GM21825 (cell line): ENCODE measurements at regions not wholly inside any gene's neighbourhood (a gene's known extent, or its start where the extent isn't known, plus 50 kb on each side); places are given as distances from the start of the nearest gene placed in this dataset.

ENCODE experiments used
- ATAC-seq: cut with Tn5 transposase; IDR thresholded peaks from one replicate; pipeline ENCODE4 v1.9.1; 2021; ENCODE audit warnings: mild to moderate bottlenecking, moderate library complexity; ENCODE audit not compliant: unreplicated experiment

GRCh38 chr7:16975712-16976111, 93.9 kb upstream of the AGR3 start:
- peak; percentile 58 for ATAC-seq

- no peak for ATAC-seq
Measured at GRCh38 chr7:16978358-16979244, 96.8 kb upstream of the AGR3 start.

DNA sequence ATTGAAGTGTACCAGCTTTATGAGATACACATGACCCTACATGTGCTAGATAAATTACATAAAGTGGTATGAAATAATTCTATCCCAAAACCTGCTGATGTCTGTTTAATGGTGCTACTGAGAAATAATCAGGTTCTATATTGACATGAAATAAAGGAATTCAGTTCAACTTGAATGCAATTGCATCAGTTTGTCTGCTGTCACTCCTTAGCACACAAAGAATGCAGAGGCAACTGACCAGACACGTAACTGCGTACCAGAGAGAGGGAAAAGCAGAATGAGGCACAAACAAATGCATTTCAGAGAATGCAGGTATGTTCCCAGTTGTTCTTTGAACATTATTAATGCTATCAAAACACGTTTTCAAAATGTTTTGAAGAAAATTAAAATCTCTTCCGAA, 98.8 kb upstream of the AGR3 start:
- ATAC-seq: no peak

DNA sequence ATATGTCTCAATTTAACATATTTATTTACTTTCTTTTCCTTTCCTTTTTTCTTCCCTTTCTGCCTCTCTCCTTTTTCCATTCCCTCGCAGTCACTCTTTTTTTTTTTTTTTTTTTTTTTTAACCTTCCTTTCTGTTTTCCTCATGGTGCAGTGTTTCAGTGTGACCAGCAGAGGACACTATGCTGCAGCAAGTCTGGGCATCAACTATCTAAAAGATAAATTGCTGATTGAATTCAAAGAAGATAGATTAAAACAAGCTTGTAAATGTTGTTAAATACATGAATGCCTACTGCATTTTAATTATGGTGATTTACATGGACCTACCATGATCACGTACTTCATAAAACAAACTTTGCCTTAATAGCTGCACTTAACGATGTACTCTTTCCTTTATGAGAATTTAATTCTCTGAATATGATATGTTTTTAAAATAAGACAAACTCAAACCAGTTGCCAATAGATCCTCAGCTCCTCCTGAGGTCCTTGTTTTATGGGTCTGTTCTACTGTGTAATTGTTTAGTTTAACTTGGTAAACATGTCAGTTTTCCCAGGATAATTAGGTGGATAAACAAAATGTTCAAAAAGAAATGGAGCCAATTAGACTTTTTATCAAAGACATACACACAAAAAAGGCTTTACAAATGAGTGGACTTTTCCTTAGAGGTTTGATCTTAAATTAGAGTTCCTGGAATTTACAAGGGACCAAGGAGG, 101.0 kb upstream of the AGR3 start:
- ATAC-seq: no peak

DNA sequence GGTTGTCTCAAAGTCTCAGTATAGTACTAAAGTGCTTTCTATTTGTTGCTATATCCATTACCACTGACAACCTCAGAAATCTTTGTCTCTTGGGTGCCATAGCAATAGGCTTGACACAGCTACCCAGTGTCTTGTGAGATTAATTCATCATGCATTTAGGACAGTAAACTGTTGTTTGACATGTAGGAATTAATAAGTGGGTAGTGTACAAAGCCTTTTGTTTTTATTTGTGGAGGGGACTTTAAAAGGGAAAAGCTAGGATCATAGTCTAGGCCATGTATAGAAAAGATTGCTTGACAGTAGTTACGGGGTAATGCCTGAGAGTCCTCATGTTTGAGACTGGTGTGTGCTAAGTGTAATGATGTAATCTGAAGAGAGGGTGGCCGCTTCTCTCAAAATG, 102.6 kb upstream of the AGR3 start:
- ATAC-seq: no peak

GRCh38 chr7:16985621-16986020, 103.8 kb upstream of the AGR3 start:
- ATAC-seq: no peak

GRCh38 chr7:16986755-16987154, 105.0 kb upstream of the AGR3 start:
- no peak for ATAC-seq

GRCh38 chr7:16989811-16990413, 108.1 kb upstream of the AGR3 start:
- no peak for ATAC-seq

GRCh38 chr7:16991551-16991950, 109.8 kb upstream of the AGR3 start:
- no peak for ATAC-seq

- ATAC-seq: no peak
Measured at GRCh38 chr7:16993543-16993942, 111.8 kb upstream of the AGR3 start.

DNA sequence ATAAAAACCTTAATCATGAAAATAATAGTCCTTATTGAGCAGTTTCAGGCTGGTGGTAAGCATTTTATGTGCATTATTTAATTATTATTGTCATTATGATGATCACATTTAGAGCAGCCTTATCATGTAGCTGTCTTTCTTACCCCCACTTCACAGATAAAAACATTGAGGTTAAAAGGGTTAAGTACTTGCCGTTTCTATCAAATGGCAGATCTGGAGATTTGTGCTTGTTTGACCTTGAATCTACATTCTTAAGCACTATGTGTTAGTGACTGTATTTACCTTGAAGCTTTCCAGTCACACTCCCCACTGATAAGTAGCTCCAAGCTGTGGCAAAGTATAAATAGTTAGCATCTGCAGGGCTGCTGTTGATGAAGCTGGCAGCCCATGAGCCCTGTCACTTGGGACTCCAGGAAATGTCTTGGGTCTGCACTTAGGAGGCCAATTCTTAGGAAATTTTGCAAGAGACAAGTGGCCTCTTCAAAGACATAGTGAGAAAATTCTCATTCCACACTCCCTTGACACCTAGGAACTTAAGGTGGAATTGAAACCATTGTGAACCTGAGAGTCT, 116.8 kb upstream of the AGR3 start:
- ATAC-seq: no peak

DNA sequence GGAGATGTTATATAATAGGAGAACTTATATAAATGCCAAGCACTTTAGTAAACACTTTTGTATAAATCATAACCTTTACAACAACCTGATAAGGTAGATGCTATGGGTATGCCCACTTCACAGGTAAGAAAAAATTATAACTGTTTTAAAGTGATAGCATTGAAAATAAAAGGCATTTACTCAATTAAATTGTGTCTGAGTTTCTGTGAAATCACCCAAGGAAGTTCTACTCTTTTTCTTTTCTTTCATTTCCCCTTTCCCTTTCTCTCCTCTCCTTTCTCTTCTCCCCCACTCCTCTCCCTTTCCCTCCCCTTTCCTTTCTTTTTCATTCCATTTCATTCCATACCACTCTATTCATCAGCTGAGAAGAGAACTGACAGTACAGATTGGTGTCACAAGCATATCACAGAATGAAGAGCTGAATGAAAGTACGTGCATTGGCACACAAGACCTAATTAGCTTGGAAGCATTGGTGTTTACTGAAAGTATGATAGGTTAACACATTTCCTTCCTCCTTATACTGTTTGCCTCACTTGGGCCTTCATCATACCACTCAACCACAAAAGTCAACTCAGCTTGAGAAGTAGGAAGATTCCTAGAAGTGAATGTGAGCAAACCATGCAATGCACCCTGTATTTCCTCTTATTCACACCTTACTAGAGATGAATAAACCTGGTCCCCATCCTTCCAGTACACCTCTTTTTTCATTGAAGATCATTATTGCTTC, 117.9 kb upstream of the AGR3 start:
- ATAC-seq: no peak

DNA sequence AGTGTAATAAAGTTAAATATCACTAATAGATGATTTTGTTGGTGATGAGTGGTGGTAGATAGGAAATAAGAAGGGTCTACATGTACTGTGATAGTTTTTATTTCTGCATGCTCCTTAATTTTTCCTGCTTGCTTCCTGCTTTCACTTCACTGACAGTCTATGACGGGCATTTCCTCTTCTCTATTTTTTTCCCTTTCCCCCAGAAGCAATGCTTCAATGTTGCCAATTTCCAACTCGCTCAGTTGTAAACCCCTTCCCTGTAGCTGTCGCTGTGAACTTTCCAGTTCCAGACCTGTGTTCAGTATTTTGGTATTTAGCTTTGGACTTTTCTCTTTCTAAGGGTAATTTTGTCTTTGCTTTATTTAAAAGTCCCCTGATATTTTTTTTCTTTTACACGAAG, 123.5 kb upstream of the AGR3 start:
- no peak for ATAC-seq

DNA sequence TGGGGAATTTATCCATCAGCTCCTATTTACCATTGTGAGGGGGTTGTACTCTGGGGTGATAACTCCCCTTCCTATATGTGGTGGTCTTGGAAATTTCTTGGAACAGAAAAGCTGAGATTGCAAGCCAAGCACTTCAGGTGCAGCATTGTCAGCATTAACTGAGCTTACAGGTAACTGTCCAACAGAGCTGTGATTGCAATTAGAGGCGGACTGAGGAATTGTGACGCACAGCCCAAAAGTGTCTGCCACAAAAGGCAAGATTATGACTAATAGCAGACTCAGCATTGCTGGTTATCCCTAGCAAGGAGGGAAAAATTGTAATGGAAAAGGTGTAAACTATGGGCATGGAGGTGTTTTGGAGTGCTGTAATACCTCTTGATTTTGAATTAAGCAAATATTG, 126.1 kb upstream of the AGR3 start:
- no peak for ATAC-seq

DNA sequence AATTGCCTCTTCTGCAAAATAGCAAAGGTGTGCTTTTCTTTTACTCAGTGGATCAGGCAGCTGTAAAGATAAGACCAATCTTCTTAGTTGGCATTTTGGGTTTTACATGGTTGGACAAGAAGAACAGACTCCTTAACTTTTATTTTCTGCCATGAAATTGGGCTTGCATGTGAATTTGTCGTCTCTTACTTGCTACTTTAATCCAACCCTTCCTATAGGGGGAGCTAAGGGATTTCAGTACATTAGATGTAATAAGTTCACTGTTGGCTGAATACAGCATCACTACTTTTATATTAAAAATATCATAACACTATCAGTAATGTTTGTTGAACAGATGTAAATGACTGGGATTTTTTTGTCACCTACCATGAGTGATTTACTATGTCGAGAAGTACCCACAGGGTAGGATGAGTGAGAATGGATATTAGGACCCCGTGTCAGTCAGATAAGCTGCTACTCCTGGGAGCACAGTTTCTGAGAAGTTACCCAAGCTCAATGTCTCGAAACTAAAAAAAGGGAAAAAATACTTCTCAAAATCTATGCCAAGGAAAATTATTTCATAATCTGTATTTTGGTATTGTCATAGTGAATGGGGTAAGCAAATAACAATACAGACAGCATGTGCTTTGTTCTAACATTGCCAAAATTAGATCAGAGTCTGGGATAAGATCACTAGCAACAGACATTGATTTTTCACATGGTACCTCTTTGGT, 127.4 kb upstream of the AGR3 start:
- ATAC-seq: no peak

DNA sequence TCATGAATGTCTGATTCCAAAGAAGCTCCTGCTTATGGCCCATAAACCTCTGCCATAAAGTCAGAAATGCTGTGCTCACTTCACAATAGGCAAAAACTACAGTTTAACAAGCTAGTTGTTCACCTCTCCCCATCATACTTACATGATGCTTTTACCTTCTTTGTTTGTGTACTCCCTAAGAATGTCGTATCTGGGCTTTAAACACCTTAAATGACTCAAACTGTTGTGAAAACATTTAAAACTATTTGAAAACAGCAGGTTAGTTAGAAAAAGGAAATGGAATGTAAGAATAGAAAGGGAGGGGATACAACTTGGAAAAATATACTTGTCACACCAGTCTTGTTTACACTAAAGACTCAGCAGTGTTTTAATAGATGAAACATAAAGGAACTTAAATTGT, 128.2 kb upstream of the AGR3 start:
- no peak for ATAC-seq

- no peak for ATAC-seq
Measured at GRCh38 chr7:17010637-17011300, 129.0 kb upstream of the AGR3 start.

GRCh38 chr7:17013204-17013603, 131.4 kb upstream of the AGR3 start:
- no peak for ATAC-seq

- no peak for ATAC-seq
Measured at GRCh38 chr7:17014686-17015085, 132.9 kb upstream of the AGR3 start.

- ATAC-seq: no peak
Measured at GRCh38 chr7:17015598-17016031, 133.8 kb upstream of the AGR3 start.
